Fibroblast of lung (primary cell): ENCODE measurements at regions not wholly inside any gene's neighbourhood (a gene's known extent, or its start where the extent isn't known, plus 50 kb on each side); places are given as distances from the start of the nearest gene placed in this dataset.

Experiments
- DNase-seq, 2 donors: peaks; one replicate each; pipeline versions ENCODE4 v3.0.0 to v3.0.0-alpha.2; 2010; ENCODE audit warnings: low read depth in 2 of 2
- H2AFZ ChIP-seq: 2 replicates; pipeline ENCODE4 v1.5.1; 2012; ENCODE audit warnings: low read length, control low read depth, inconsistent platforms
- H3K27ac ChIP-seq: 2 replicates; pipeline ENCODE4 v1.5.1; 2011; ENCODE audit warnings: low read length, control low read depth; ENCODE audit not compliant: insufficient read depth
- H3K27me3 ChIP-seq: 2 replicates; pipeline ENCODE4 v1.5.1; 2011; ENCODE audit warnings: mild to moderate bottlenecking, low read length; ENCODE audit not compliant: control insufficient read depth, insufficient read depth
- H3K36me3 ChIP-seq: 2 replicates; pipeline ENCODE4 v1.5.1; 2011; ENCODE audit warnings: low read length; ENCODE audit not compliant: control insufficient read depth, insufficient read depth
- H3K4me1 ChIP-seq: 2 replicates; pipeline ENCODE4 v1.5.1; 2011; ENCODE audit warnings: low read length; ENCODE audit not compliant: control insufficient read depth, insufficient read depth; ENCODE audit errors: extremely low read depth
- H3K4me2 ChIP-seq: 2 replicates; pipeline ENCODE4 v1.5.1; 2011; ENCODE audit warnings: low read length, control low read depth; ENCODE audit not compliant: insufficient read depth; ENCODE audit errors: extremely low read depth
- H3K4me3 ChIP-seq, 4 experiments: fragments of 200-600 bp in 1 of 4; sonication (generic) in 1 of 4; replicated peaks in 1 of 4; 2 replicates each; pipeline ENCODE4 v1.5.1; 2011 to 2016; ENCODE audit warnings: low read length in 4 of 4, low read depth in 3 of 4, mild to moderate bottlenecking in 3 of 4, control low read depth in 2 of 4, inconsistent platforms in 1 of 4, mixed read lengths in 1 of 4; ENCODE audit not compliant: insufficient read depth in 1 of 4; ENCODE audit errors: control extremely low read depth in 1 of 4
- H3K79me2 ChIP-seq: 2 replicates; pipeline ENCODE4 v1.5.1; 2012; ENCODE audit warnings: mild to moderate bottlenecking, low read length, inconsistent platforms; ENCODE audit not compliant: control insufficient read depth, insufficient read depth
- H3K9ac ChIP-seq: 2 replicates; pipeline ENCODE4 v1.5.1; 2011; ENCODE audit warnings: mild to moderate bottlenecking, low read length, control low read depth; ENCODE audit not compliant: insufficient read depth
- H3K9me3 ChIP-seq: 2 replicates; pipeline ENCODE4 v1.5.1; 2012; ENCODE audit warnings: low read depth, low read length; ENCODE audit not compliant: control insufficient read depth, insufficient read depth
- H4K20me1 ChIP-seq: 2 replicates; pipeline ENCODE4 v1.5.1; 2011; ENCODE audit warnings: low read length; ENCODE audit not compliant: control insufficient read depth, insufficient read depth; ENCODE audit errors: extremely low read depth
- EZH2 ChIP-seq: IDR thresholded peaks from 2 replicates; pipeline ENCODE4 v1.5.1; 2012; ENCODE audit warnings: low read length, control low read depth, mild to moderate bottlenecking; ENCODE audit errors: missing control alignments
- TF ChIP-seq, protein P1 (sequence below), 2 donors: IDR thresholded peaks in 1 of 2; conservative IDR thresholded peaks in 1 of 2; 1 replicate in 1 of 2; 2 replicates in 1 of 2; pipeline ENCODE4 v1.5.1; 2011 to 2012; ENCODE audit warnings: low read length in 2 of 2, control low read depth in 1 of 2, inconsistent platforms in 1 of 2, low read depth in 1 of 2, mild to moderate bottlenecking in 1 of 2

DNA sequence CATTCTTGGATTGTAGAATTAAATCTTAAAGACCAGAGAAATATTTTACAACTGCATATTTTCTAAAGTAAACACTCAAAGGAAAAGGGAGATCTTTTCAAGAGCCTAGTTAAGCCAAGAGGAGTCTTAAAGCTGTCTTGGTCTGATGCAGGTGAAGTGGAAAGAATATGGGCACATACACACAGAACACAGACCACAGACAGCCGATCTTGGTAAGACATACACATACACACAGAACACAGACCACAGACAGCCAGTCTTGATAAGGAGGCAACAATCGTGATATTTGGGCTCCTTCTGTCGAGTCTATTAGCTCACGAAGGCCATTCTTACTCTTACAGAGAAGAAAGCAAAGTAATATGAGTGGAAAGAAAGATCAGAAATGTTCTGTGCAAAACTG lies 1153.9 kb upstream of the TMPRSS15 start:
- H3K4me1 ChIP-seq: no peaks in the 10 kb centered on the region
- no peak overlapping the region for H3K27ac ChIP-seq
- H2AFZ ChIP-seq: no peak overlapping the region
- H3K9me3 ChIP-seq: no peaks in the 10 kb centered on the region
- TF ChIP-seq EZH2: no peak
- TF ChIP-seq, protein P1, sequence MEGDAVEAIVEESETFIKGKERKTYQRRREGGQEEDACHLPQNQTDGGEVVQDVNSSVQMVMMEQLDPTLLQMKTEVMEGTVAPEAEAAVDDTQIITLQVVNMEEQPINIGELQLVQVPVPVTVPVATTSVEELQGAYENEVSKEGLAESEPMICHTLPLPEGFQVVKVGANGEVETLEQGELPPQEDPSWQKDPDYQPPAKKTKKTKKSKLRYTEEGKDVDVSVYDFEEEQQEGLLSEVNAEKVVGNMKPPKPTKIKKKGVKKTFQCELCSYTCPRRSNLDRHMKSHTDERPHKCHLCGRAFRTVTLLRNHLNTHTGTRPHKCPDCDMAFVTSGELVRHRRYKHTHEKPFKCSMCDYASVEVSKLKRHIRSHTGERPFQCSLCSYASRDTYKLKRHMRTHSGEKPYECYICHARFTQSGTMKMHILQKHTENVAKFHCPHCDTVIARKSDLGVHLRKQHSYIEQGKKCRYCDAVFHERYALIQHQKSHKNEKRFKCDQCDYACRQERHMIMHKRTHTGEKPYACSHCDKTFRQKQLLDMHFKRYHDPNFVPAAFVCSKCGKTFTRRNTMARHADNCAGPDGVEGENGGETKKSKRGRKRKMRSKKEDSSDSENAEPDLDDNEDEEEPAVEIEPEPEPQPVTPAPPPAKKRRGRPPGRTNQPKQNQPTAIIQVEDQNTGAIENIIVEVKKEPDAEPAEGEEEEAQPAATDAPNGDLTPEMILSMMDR (conservative IDR thresholded peaks at IDR 0.05 in 1 of 2, IDR thresholded peaks at IDR 0.05 in 1 of 2; ENCODE audit: low read depth in 1 of 2, low read length in 2 of 2): no peak
- no peaks in the 10 kb centered on the region for H4K20me1 ChIP-seq
- no peaks in the 10 kb centered on the region for H3K36me3 ChIP-seq
- H3K9ac ChIP-seq: no peak overlapping the region
- H3K79me2 ChIP-seq: no peaks in the 10 kb centered on the region
- no peak overlapping the region for H3K4me3 ChIP-seq
- no peak for DNase-seq
- no peak overlapping the region for H3K4me2 ChIP-seq
- H3K27me3 ChIP-seq: no peaks in the 10 kb centered on the region

DNA sequence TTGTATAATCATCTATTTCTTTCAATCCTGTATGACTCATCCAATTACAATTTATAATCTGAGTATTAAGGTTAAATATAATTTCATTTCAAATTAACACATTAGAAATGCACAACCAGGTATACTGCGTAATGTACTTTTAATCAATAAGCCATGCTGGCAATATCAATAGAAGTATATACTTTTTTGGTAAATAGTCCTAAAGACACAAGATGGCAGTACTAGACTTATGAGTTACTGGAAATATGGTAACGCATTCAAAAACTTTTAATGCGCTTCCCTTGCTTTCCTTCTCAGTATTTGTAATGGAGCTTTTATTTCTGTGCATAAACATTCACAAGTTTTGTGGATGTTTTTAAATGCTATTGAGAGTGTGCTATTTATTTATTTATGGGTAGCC lies 1162.0 kb upstream of the TMPRSS15 start:
- Histone ChIP-seq H4K20me1 (no peaks in the 10 kb centered on the region), H3K79me2 (no peaks in the 10 kb centered on the region), H2AFZ (no peak overlapping the region), H3K27ac (no peak overlapping the region), H3K9me3 (no peaks in the 10 kb centered on the region), H3K4me1 (no peaks in the 10 kb centered on the region), H3K36me3 (no peaks in the 10 kb centered on the region), H3K9ac (no peak overlapping the region), H3K4me3 (no peak overlapping the region), H3K27me3 (no peaks in the 10 kb centered on the region), H3K4me2 (no peak overlapping the region)
- TF ChIP-seq, protein P1 (conservative IDR thresholded peaks at IDR 0.05 in 1 of 2, IDR thresholded peaks at IDR 0.05 in 1 of 2; ENCODE audit: low read depth in 1 of 2, low read length in 2 of 2): no peak
- TF ChIP-seq EZH2: no peak
- DNase-seq: no peak

DNA sequence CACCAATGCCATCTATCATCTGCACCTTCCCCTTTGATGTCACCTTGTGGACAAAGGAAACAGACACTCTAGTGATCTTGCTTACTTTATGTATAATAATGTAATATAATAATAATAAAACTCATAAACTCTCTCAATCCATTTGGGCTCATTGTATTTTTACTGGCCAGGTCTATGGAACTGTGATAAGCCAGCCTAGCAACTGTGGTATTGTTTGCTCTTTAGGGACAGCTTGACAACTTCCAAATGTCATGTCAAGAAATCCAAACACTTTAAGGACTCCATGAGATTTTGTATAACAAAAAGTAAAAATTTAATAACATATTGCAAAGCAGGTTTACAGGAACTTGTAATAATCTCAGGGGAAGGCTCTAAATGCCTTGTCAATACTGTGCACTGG lies 1163.4 kb upstream of the TMPRSS15 start:
- Histone ChIP-seq H3K4me3 (no peak overlapping the region), H3K9ac (no peak overlapping the region), H3K27ac (no peak overlapping the region), H3K4me1 (no peaks in the 10 kb centered on the region), H4K20me1 (no peaks in the 10 kb centered on the region), H3K4me2 (no peak overlapping the region), H3K79me2 (no peaks in the 10 kb centered on the region), H2AFZ (no peak overlapping the region), H3K9me3 (no peaks in the 10 kb centered on the region), H3K36me3 (no peaks in the 10 kb centered on the region), H3K27me3 (no peaks in the 10 kb centered on the region)
- TF ChIP-seq, protein P1 (conservative IDR thresholded peaks at IDR 0.05 in 1 of 2, IDR thresholded peaks at IDR 0.05 in 1 of 2; ENCODE audit: low read depth in 1 of 2, low read length in 2 of 2): no peak
- no peak for TF ChIP-seq EZH2
- DNase-seq: no peak
